ENCODE measurements at regions not wholly inside any gene's neighbourhood (a gene's known extent, or its start where the extent isn't known, plus 50 kb on each side); places are given as distances from the start of the nearest gene placed in this dataset.

- Histone ChIP-seq H3K27me3 (ENCODE audit: insufficient read depth, poor library complexity, severe bottlenecking) (no peaks in the 10 kb centered on the region), H3K27ac (replicated peaks) (no peak overlapping the region), H3K4me3 (replicated peaks; ENCODE audit: insufficient read depth, low read length) (no peak overlapping the region)
- TF ChIP-seq CTCF (IDR thresholded peaks at IDR 0.05; ENCODE audit: insufficient read depth, low read length) (no peak), SPI1 (IDR thresholded peaks at IDR 0.05; ENCODE audit: borderline replicate concordance, low read depth) (no peak), POLR2AphosphoS5 (IDR thresholded peaks at IDR 0.05; ENCODE audit: low read depth) (no peak), REST (IDR thresholded peaks at IDR 0.05; ENCODE audit: insufficient replicate concordance, low read depth) (no peak), GABPA (IDR thresholded peaks at IDR 0.05; ENCODE audit: low read depth) (no peak)
- DNase-seq (ENCODE audit: low read depth in 1 of 2, low spot score in 1 of 2): no peak
Observed at GRCh38 chr12:68420225-68421010, 88.3 kb upstream of the MDM1 start.

GRCh38 chr12:68422159-68422558, 90.0 kb upstream of the MDM1 start:
- TF ChIP-seq REST (IDR thresholded peaks at IDR 0.05; ENCODE audit: insufficient replicate concordance, low read depth): no peak
- TF ChIP-seq GABPA (IDR thresholded peaks at IDR 0.05; ENCODE audit: low read depth): no peak
- TF ChIP-seq SPI1 (IDR thresholded peaks at IDR 0.05; ENCODE audit: borderline replicate concordance, low read depth): no peak
- no peak for TF ChIP-seq CTCF (IDR thresholded peaks at IDR 0.05; ENCODE audit: insufficient read depth, low read length)
- no peak for TF ChIP-seq POLR2AphosphoS5 (IDR thresholded peaks at IDR 0.05; ENCODE audit: low read depth)
- no peak for DNase-seq (ENCODE audit: low read depth in 1 of 2, low spot score in 1 of 2)
- no peak overlapping the region for H3K27ac ChIP-seq (replicated peaks)
- H3K4me3 ChIP-seq (replicated peaks; ENCODE audit: insufficient read depth, low read length): no peak overlapping the region
- H3K27me3 ChIP-seq (ENCODE audit: insufficient read depth, poor library complexity, severe bottlenecking): no peaks in the 10 kb centered on the region

GRCh38 chr12:68422956-68423574, 90.9 kb upstream of the MDM1 start:
- Histone ChIP-seq H3K4me3 (replicated peaks; ENCODE audit: insufficient read depth, low read length) (no peak overlapping the region), H3K27me3 (ENCODE audit: insufficient read depth, poor library complexity, severe bottlenecking) (no peaks in the 10 kb centered on the region), H3K27ac (replicated peaks) (no peak overlapping the region)
- no peak for TF ChIP-seq GABPA (IDR thresholded peaks at IDR 0.05; ENCODE audit: low read depth)
- no peak for TF ChIP-seq POLR2AphosphoS5 (IDR thresholded peaks at IDR 0.05; ENCODE audit: low read depth)
- TF ChIP-seq SPI1 (IDR thresholded peaks at IDR 0.05; ENCODE audit: borderline replicate concordance, low read depth): no peak
- no peak for TF ChIP-seq CTCF (IDR thresholded peaks at IDR 0.05; ENCODE audit: insufficient read depth, low read length)
- no peak for TF ChIP-seq REST (IDR thresholded peaks at IDR 0.05; ENCODE audit: insufficient replicate concordance, low read depth)
- DNase-seq (ENCODE audit: low read depth in 1 of 2, low spot score in 1 of 2): no peak
